Body of pancreas (tissue), 4 donors: ENCODE measurements at regions not wholly inside any gene's neighbourhood (a gene's known extent, or its start where the extent isn't known, plus 50 kb on each side); places are given as distances from the start of the nearest gene placed in this dataset.

ENCODE experiments used
- ATAC-seq: fragments of 150-250 bp; one replicate; pipeline ENCODE4 v1.9.1; 2016
- DNase-seq, 4 donors: peaks; one replicate each; pipeline ENCODE4 v3.0.0-alpha.2; 2019
- H3K27ac ChIP-seq, 4 donors: fragments of 200-600 bp; sonication (generic); 1 replicate in 3 of 4; 2 replicates in 1 of 4; pipeline versions ENCODE4 v1.5.1 to v1.6.1; 2016 to 2019; ENCODE audit warnings: mild to moderate bottlenecking in 1 of 4, mixed read lengths in 1 of 4, moderate library complexity in 1 of 4
- H3K27me3 ChIP-seq, 2 donors: fragments of 200-600 bp; sonication (generic); one replicate each; pipeline ENCODE4 v1.6.0; 2016; ENCODE audit warnings: mild to moderate bottlenecking in 1 of 2
- H3K36me3 ChIP-seq, 2 donors: fragments of 200-600 bp; sonication (generic); replicated peaks in 1 of 2; 2 replicates each; pipeline ENCODE4 v1.5.1; 2016; ENCODE audit warnings: low read depth in 2 of 2; ENCODE audit not compliant: insufficient read depth in 1 of 2
- H3K4me1 ChIP-seq: fragments of 200-600 bp; sonication (generic); one replicate; pipeline ENCODE4 v1.6.0; 2016
- H3K4me3 ChIP-seq, 2 donors: fragments of 200-600 bp; sonication (generic); 1 replicate in 1 of 2; 2 replicates in 1 of 2; pipeline ENCODE4 v1.5.1; 2016 to 2019
- H3K9me3 ChIP-seq, 3 donors: fragments of 200-600 bp; sonication (generic); 1 replicate in 2 of 3; 2 replicates in 1 of 3; pipeline ENCODE4 v1.5.1; 2016
- CTCF ChIP-seq, 7 experiments: fragments of 450-650 bp in 4 of 7; fragments of 200-600 bp in 3 of 7; sonication (generic) in 3 of 7; IDR thresholded peaks; one replicate each; pipeline ENCODE4 v1.5.1; 2016 to 2019; ENCODE audit warnings: antibody characterized with exemption in 7 of 7
- POLR2A ChIP-seq, 3 donors: fragments of 450-650 bp; IDR thresholded peaks; one replicate each; pipeline ENCODE4 v1.6.1; 2016; ENCODE audit warnings: antibody characterized with exemption in 3 of 3, mild to moderate bottlenecking in 2 of 3
- WGBS, 2 donors: methylation state at CpG; one replicate each; pipeline ENCODE4 v1.1.5; 2017; 5-methylcytosine and 5-hydroxymethylcytosine counted together
- intact Hi-C: fragments of 100-400 bp; cut with DNase I; formaldehyde crosslinking; loops from one replicate; pipeline ENCODE4 v1.15.1; 2023

GRCh38 chr5:87147441-87147840 is 120.2 kb upstream of the RASA1 start:
- no peaks in the 10 kb centered on the region for H3K4me1 ChIP-seq
- H3K9me3 ChIP-seq = no peaks in the 10 kb centered on the region
- ATAC-seq (no peak), DNase-seq (no peak)
- intact Hi-C loops = no loop called here
- TF ChIP-seq CTCF (IDR thresholded peaks at IDR 0.05) (no peak), POLR2A (IDR thresholded peaks at IDR 0.05) (no peak)
- no peaks in the 10 kb centered on the region for H3K27me3 ChIP-seq
- no peak overlapping the region for H3K4me3 ChIP-seq
- H3K36me3 ChIP-seq = no peaks in the 10 kb centered on the region
- H3K27ac ChIP-seq = no peak overlapping the region

DNA sequence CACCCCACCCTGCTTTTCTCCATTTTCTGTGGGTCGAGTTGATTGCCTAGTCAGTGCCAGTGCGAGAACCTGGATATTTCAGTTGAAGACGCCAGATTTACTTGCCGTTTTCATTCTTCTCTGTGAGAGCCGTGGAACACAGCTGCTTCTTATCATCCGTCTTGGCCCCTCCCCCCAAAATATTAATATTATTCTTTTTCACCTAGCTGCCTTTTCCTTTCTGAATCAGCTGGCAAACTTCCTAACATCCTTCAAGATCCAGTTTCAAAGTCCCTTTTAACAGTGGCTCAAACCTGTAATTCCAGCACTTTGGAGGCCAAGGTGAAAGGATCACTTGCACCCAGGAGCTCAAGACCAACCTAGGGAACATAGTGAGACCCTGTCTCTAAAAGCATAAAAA is 117.1 kb upstream of the RASA1 start:
- DNase-seq = no peak
- intact Hi-C loops = no loop called here
- no peaks in the 10 kb centered on the region for H3K4me1 ChIP-seq
- ATAC-seq = no peak
- no peaks in the 10 kb centered on the region for H3K9me3 ChIP-seq
- no peak overlapping the region for H3K4me3 ChIP-seq
- no peak overlapping the region for H3K27ac ChIP-seq
- H3K27me3 ChIP-seq = no peaks in the 10 kb centered on the region
- WGBS, 2 donors = 68 to 71% methylated on average over 6 of the region's 6 CpGs
- TF ChIP-seq POLR2A (IDR thresholded peaks at IDR 0.05) = no peak
- no peaks in the 10 kb centered on the region for H3K36me3 ChIP-seq

- intact Hi-C loops = no loop called here
- H3K4me1 ChIP-seq = no peaks in the 10 kb centered on the region
- 30 to 41% methylated on average over 1 of the region's 1 CpG for WGBS, 2 donors
- H3K27me3 ChIP-seq = no peaks in the 10 kb centered on the region
- H3K27ac ChIP-seq = no peak overlapping the region
- H3K4me3 ChIP-seq = no peak overlapping the region
- no peak for DNase-seq
- no peaks in the 10 kb centered on the region for H3K9me3 ChIP-seq
- TF ChIP-seq CTCF (IDR thresholded peaks at IDR 0.05) = no peak
- no peak for TF ChIP-seq POLR2A (IDR thresholded peaks at IDR 0.05)
- ATAC-seq = no peak
- no peaks in the 10 kb centered on the region for H3K36me3 ChIP-seq
Observed at GRCh38 chr5:87151547-87151946, 116.1 kb upstream of the RASA1 start.

GRCh38 chr5:87152886-87153285 is 114.8 kb upstream of the RASA1 start:
- H3K36me3 ChIP-seq = no peaks in the 10 kb centered on the region
- TF ChIP-seq POLR2A (IDR thresholded peaks at IDR 0.05) (no peak), CTCF (IDR thresholded peaks at IDR 0.05) (no peak)
- no peak overlapping the region for H3K27ac ChIP-seq
- ATAC-seq = no peak
- intact Hi-C loops = no loop called here
- WGBS, 2 donors = 49 to 50% methylated on average over 1 of the region's 1 CpG
- DNase-seq = no peak
- H3K4me3 ChIP-seq = no peak overlapping the region
- no peaks in the 10 kb centered on the region for H3K27me3 ChIP-seq
- no peaks in the 10 kb centered on the region for H3K4me1 ChIP-seq
- H3K9me3 ChIP-seq = no peaks in the 10 kb centered on the region

GRCh38 chr5:87154191-87154590 is 113.5 kb upstream of the RASA1 start:
- Histone ChIP-seq H3K4me1 (no peaks in the 10 kb centered on the region), H3K9me3 (no peaks in the 10 kb centered on the region), H3K27me3 (no peaks in the 10 kb centered on the region), H3K27ac (no peak overlapping the region), H3K36me3 (no peaks in the 10 kb centered on the region), H3K4me3 (no peak overlapping the region)
- ATAC-seq (no peak), DNase-seq (no peak)
- intact Hi-C loops = no loop called here
- WGBS, 2 donors = 85 to 90% methylated on average over 3 of the region's 3 CpGs
- TF ChIP-seq POLR2A (IDR thresholded peaks at IDR 0.05) = no peak
- no peak for TF ChIP-seq CTCF (IDR thresholded peaks at IDR 0.05)
